ENCODE measurements at regions not wholly inside any gene's neighbourhood (a gene's known extent, or its start where the extent isn't known, plus 50 kb on each side); places are given as distances from the start of the nearest gene placed in this dataset.

- H3K9ac ChIP-seq (ENCODE audit: control insufficient read depth, extremely low read depth, insufficient read depth, low read length), result no peak overlapping the region
- DNase-seq (ENCODE audit: low read depth, low spot score) (no peak), FAIRE-seq (no peak)
- no peaks in the 10 kb centered on the region for H3K27me3 ChIP-seq (ENCODE audit: control insufficient read depth, extremely low read depth, insufficient read depth, low read length)
- H3K27ac ChIP-seq (ENCODE audit: control insufficient read depth, insufficient read depth, low read length), result no peak overlapping the region
- H4K20me1 ChIP-seq (ENCODE audit: control insufficient read depth, extremely low read depth, insufficient read depth, low read length), result no peaks in the 10 kb centered on the region
- H2AFZ ChIP-seq (ENCODE audit: control insufficient read depth, low read length), result no peak overlapping the region
- H3K4me3 ChIP-seq (ENCODE audit: control insufficient read depth in 2 of 3, extremely low read depth in 1 of 3, insufficient read depth in 2 of 3, low read depth in 1 of 3, low read length in 3 of 3), result no peak overlapping the region
- no peaks in the 10 kb centered on the region for H3K9me1 ChIP-seq (ENCODE audit: control insufficient read depth, extremely low read depth, insufficient read depth, low read length)
- H3K4me2 ChIP-seq (ENCODE audit: control insufficient read depth, extremely low read depth, insufficient read depth, low read depth, low read length), result no peak overlapping the region
- TF ChIP-seq CTCF (optimal IDR thresholded peaks at IDR 0.05 in 1 of 3, IDR thresholded peaks at IDR 0.05 in 1 of 3, conservative IDR thresholded peaks at IDR 0.05 in 1 of 3; ENCODE audit: extremely low read depth in 1 of 3, insufficient read depth in 2 of 3, low read length in 3 of 3) (no peak), EZH2 (IDR thresholded peaks at IDR 0.05; ENCODE audit: low read length) (no peak)
- H3K36me3 ChIP-seq (ENCODE audit: control insufficient read depth in 2 of 2, extremely low read depth in 1 of 2, insufficient read depth in 2 of 2, low read length in 2 of 2), result no peaks in the 10 kb centered on the region
- dilution Hi-C loops (cut with MboI; ENCODE audit: extremely low pct_ligation_motif_present, low sequenced_read_pairs), result no loop called here
- peaks cover 4% of the 10 kb centered on the region for H3K4me1 ChIP-seq (ENCODE audit: control insufficient read depth, extremely low read depth, insufficient read depth, low read length)
- H3K79me2 ChIP-seq (ENCODE audit: control insufficient read depth, insufficient read depth, low read length), result no peaks in the 10 kb centered on the region
- H3K9me3 ChIP-seq (ENCODE audit: control insufficient read depth, low read depth, low read length), result no peaks in the 10 kb centered on the region
These were observed 247.0 kb downstream of the PRELID2 start for GRCh38 chr5:145588113-145588512.

- Histone ChIP-seq H2AFZ (ENCODE audit: control insufficient read depth, low read length) (no peak overlapping the region), H3K79me2 (ENCODE audit: control insufficient read depth, insufficient read depth, low read length) (no peaks in the 10 kb centered on the region), H3K27me3 (ENCODE audit: control insufficient read depth, extremely low read depth, insufficient read depth, low read length) (no peaks in the 10 kb centered on the region), H4K20me1 (ENCODE audit: control insufficient read depth, extremely low read depth, insufficient read depth, low read length) (no peaks in the 10 kb centered on the region), H3K4me2 (ENCODE audit: control insufficient read depth, extremely low read depth, insufficient read depth, low read depth, low read length) (no peak overlapping the region), H3K4me3 (ENCODE audit: control insufficient read depth in 2 of 3, extremely low read depth in 1 of 3, insufficient read depth in 2 of 3, low read depth in 1 of 3, low read length in 3 of 3) (no peak overlapping the region), H3K36me3 (ENCODE audit: control insufficient read depth in 2 of 2, extremely low read depth in 1 of 2, insufficient read depth in 2 of 2, low read length in 2 of 2) (no peaks in the 10 kb centered on the region), H3K4me1 (ENCODE audit: control insufficient read depth, extremely low read depth, insufficient read depth, low read length) (peaks cover 4% of the 10 kb centered on the region), H3K9ac (ENCODE audit: control insufficient read depth, extremely low read depth, insufficient read depth, low read length) (no peak overlapping the region), H3K27ac (ENCODE audit: control insufficient read depth, insufficient read depth, low read length) (no peak overlapping the region), H3K9me3 (ENCODE audit: control insufficient read depth, low read depth, low read length) (no peaks in the 10 kb centered on the region), H3K9me1 (ENCODE audit: control insufficient read depth, extremely low read depth, insufficient read depth, low read length) (no peaks in the 10 kb centered on the region)
- dilution Hi-C loops (cut with MboI; ENCODE audit: extremely low pct_ligation_motif_present, low sequenced_read_pairs), result no loop called here
- DNase-seq (ENCODE audit: low read depth, low spot score) (no peak), FAIRE-seq (no peak)
- no peak for TF ChIP-seq CTCF (optimal IDR thresholded peaks at IDR 0.05 in 1 of 3, IDR thresholded peaks at IDR 0.05 in 1 of 3, conservative IDR thresholded peaks at IDR 0.05 in 1 of 3; ENCODE audit: extremely low read depth in 1 of 3, insufficient read depth in 2 of 3, low read length in 3 of 3)
- TF ChIP-seq EZH2 (IDR thresholded peaks at IDR 0.05; ENCODE audit: low read length), result no peak
These were observed 247.4 kb downstream of the PRELID2 start for GRCh38 chr5:145587710-145588109.

All from keratinocyte (primary cell).